GM12878 (cell line): ENCODE measurements at regions not wholly inside any gene's neighbourhood (a gene's known extent, or its start where the extent isn't known, plus 50 kb on each side); places are given as distances from the start of the nearest gene placed in this dataset.

Experiments used
- ATF7 ChIP-seq: fragments of 450-650 bp; IDR thresholded peaks from 2 replicates; pipeline ENCODE4 v1.6.1; 2016; ENCODE audit warnings: low read depth, mild to moderate bottlenecking
- EGR1 ChIP-seq, 2 experiments: IDR thresholded peaks; 1 replicate in 1 of 2; 2 replicates in 1 of 2; pipeline ENCODE4 v1.6.1; 2011 to 2012; ENCODE audit warnings: low read depth in 2 of 2, low read length in 2 of 2, borderline replicate concordance in 1 of 2, mild to moderate bottlenecking in 1 of 2, moderate library complexity in 1 of 2
- IKZF2 ChIP-seq, 2 experiments: fragments of 450-650 bp; IDR thresholded peaks; 2 replicates each; pipeline ENCODE4 v1.6.1; 2017; ENCODE audit warnings: mild to moderate bottlenecking in 2 of 2, moderate library complexity in 2 of 2
- MTA2 ChIP-seq: fragments of 450-650 bp; IDR thresholded peaks from 2 replicates; pipeline ENCODE4 v1.6.1; 2016; ENCODE audit warnings: low read depth, mild to moderate bottlenecking, moderate library complexity
- NFYB ChIP-seq: IDR thresholded peaks from 2 replicates; pipeline ENCODE4 v1.6.1; 2011; ENCODE audit warnings: low read depth, mild to moderate bottlenecking, low read length, improper control_type of control experiment, moderate library complexity; ENCODE audit not compliant: insufficient read depth
- NR2C1 ChIP-seq: fragments of 450-650 bp; IDR thresholded peaks from 2 replicates; pipeline ENCODE4 v1.6.1; 2017; ENCODE audit warnings: antibody characterized with exemption, mild to moderate bottlenecking, moderate library complexity
- NRF1 ChIP-seq: conservative IDR thresholded peaks from 2 replicates; pipeline ENCODE4 v1.6.1; 2011; ENCODE audit warnings: mild to moderate bottlenecking, low read depth, low read length, improper control_type of control experiment
- SP1 ChIP-seq: IDR thresholded peaks from one replicate; pipeline ENCODE4 v1.6.1; 2011; ENCODE audit warnings: low read depth, low read length
- TBL1XR1 ChIP-seq: IDR thresholded peaks from 2 replicates; pipeline ENCODE4 v1.6.1; 2012; ENCODE audit warnings: low read depth, low read length, improper control_type of control experiment
- YY1 ChIP-seq: IDR thresholded peaks from 2 replicates; pipeline ENCODE4 v1.6.1; 2011; ENCODE audit warnings: low read depth, mild to moderate bottlenecking, low read length
- ZNF274 ChIP-seq: IDR thresholded peaks from one replicate; pipeline ENCODE4 v1.8.0; 2011; ENCODE audit not compliant: insufficient read length, insufficient read depth
- ZNF384 ChIP-seq: IDR thresholded peaks from 2 replicates; pipeline ENCODE4 v1.6.1; 2012; ENCODE audit warnings: low read depth, mild to moderate bottlenecking, low read length, improper control_type of control experiment, borderline replicate concordance
- TF ChIP-seq, protein P1 (sequence below): fragments of 150-350 bp; IDR thresholded peaks from 2 replicates; pipeline ENCODE4 v1.6.1; 2016; ENCODE audit warnings: low read depth, low read length
- TF ChIP-seq, protein P2 (sequence below): fragments of 450-650 bp; IDR thresholded peaks from 2 replicates; pipeline ENCODE4 v1.6.1; 2016; ENCODE audit warnings: mild to moderate bottlenecking
- TF ChIP-seq, protein P3 (sequence below): fragments of 450-650 bp; IDR thresholded peaks from 2 replicates; pipeline ENCODE4 v1.6.1; 2017; ENCODE audit warnings: mild to moderate bottlenecking, moderate library complexity
- TF ChIP-seq, protein P4 (sequence below): fragments of 450-650 bp; IDR thresholded peaks from 2 replicates; pipeline ENCODE4 v1.6.1; 2014; ENCODE audit warnings: mild to moderate bottlenecking
- TF ChIP-seq, protein P5 (sequence below): IDR thresholded peaks from 2 replicates; pipeline ENCODE4 v1.6.1; 2011; ENCODE audit warnings: borderline replicate concordance, low read depth, mild to moderate bottlenecking, moderate library complexity, low read length; ENCODE audit not compliant: insufficient read depth, poor library complexity, severe bottlenecking

DNA sequence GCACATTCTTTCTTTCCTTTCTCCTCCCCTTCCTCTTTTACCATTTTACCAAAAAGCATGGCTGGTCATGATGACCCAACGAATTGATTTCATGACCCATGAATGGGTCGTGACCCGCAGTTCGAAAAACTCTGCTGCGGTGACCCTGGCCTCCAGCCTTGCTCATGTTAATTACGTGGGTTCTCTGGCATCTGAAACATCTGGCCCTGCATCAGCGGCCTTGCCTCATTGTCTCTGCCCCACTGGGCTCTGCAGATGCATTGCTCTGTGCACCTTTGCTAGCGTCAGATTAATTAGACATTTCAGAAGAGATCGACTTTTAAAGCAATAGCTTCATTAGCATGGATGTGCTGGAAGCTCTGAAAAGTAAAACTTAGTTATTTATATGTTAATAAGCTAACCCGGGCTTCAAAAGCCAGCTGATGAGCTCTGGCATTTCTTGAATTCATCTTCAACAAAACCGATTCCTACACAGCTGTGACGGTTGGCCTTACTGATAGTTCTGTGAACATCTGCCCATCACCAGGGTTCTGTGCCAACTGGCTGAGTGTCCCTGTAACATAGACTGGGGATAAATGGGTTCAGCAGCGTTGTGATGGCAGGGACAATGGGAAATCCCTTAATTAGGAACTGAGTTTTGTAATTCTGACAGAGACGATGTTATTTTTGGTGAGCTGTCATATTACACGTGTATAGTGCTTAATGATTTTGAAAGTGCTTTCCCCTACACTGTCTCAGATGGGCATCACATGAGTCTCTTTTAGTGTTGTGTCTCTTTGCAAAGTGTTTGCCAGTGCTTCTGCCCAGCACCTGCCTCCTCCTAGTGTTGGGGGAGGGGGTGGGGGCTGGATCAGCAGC is 225.9 kb upstream of the EEF2KMT start (continued):
- TF ChIP-seq, protein P1, sequence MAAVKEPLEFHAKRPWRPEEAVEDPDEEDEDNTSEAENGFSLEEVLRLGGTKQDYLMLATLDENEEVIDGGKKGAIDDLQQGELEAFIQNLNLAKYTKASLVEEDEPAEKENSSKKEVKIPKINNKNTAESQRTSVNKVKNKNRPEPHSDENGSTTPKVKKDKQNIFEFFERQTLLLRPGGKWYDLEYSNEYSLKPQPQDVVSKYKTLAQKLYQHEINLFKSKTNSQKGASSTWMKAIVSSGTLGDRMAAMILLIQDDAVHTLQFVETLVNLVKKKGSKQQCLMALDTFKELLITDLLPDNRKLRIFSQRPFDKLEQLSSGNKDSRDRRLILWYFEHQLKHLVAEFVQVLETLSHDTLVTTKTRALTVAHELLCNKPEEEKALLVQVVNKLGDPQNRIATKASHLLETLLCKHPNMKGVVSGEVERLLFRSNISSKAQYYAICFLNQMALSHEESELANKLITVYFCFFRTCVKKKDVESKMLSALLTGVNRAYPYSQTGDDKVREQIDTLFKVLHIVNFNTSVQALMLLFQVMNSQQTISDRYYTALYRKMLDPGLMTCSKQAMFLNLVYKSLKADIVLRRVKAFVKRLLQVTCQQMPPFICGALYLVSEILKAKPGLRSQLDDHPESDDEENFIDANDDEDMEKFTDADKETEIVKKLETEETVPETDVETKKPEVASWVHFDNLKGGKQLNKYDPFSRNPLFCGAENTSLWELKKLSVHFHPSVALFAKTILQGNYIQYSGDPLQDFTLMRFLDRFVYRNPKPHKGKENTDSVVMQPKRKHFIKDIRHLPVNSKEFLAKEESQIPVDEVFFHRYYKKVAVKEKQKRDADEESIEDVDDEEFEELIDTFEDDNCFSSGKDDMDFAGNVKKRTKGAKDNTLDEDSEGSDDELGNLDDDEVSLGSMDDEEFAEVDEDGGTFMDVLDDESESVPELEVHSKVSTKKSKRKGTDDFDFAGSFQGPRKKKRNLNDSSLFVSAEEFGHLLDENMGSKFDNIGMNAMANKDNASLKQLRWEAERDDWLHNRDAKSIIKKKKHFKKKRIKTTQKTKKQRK = no peak
- TF ChIP-seq NRF1 (no peak), ZNF274 (no peak), ATF7 (peak; percentile 30; the same call in 1 of the 2 replicates), EGR1 (IDR thresholded peaks at IDR 0.05; ENCODE audit: borderline replicate concordance in 1 of 2, low read depth in 2 of 2, low read length in 2 of 2) (no peak), SP1 (no peak), MTA2 (peak; percentile 55; the same call in 1 of the 2 replicates), NR2C1 (peak; percentile 32; the same call in 1 of the 2 replicates), IKZF2 (IDR thresholded peaks at IDR 0.05) (no peak), NFYB (no peak), TBL1XR1 (no peak), ZNF384 (no peak), YY1 (no peak)
- TF ChIP-seq, protein P2, sequence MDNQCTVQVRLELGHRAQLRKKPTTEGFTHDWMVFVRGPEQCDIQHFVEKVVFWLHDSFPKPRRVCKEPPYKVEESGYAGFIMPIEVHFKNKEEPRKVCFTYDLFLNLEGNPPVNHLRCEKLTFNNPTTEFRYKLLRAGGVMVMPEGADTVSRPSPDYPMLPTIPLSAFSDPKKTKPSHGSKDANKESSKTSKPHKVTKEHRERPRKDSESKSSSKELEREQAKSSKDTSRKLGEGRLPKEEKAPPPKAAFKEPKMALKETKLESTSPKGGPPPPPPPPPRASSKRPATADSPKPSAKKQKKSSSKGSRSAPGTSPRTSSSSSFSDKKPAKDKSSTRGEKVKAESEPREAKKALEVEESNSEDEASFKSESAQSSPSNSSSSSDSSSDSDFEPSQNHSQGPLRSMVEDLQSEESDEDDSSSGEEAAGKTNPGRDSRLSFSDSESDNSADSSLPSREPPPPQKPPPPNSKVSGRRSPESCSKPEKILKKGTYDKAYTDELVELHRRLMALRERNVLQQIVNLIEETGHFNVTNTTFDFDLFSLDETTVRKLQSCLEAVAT = no peak
- TF ChIP-seq, protein P3, sequence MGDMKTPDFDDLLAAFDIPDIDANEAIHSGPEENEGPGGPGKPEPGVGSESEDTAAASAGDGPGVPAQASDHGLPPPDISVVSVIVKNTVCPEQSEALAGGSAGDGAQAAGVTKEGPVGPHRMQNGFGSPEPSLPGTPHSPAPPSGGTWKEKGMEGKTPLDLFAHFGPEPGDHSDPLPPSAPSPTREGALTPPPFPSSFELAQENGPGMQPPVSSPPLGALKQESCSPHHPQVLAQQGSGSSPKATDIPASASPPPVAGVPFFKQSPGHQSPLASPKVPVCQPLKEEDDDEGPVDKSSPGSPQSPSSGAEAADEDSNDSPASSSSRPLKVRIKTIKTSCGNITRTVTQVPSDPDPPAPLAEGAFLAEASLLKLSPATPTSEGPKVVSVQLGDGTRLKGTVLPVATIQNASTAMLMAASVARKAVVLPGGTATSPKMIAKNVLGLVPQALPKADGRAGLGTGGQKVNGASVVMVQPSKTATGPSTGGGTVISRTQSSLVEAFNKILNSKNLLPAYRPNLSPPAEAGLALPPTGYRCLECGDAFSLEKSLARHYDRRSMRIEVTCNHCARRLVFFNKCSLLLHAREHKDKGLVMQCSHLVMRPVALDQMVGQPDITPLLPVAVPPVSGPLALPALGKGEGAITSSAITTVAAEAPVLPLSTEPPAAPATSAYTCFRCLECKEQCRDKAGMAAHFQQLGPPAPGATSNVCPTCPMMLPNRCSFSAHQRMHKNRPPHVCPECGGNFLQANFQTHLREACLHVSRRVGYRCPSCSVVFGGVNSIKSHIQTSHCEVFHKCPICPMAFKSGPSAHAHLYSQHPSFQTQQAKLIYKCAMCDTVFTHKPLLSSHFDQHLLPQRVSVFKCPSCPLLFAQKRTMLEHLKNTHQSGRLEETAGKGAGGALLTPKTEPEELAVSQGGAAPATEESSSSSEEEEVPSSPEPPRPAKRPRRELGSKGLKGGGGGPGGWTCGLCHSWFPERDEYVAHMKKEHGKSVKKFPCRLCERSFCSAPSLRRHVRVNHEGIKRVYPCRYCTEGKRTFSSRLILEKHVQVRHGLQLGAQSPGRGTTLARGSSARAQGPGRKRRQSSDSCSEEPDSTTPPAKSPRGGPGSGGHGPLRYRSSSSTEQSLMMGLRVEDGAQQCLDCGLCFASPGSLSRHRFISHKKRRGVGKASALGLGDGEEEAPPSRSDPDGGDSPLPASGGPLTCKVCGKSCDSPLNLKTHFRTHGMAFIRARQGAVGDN = no peak
- TF ChIP-seq, protein P4, sequence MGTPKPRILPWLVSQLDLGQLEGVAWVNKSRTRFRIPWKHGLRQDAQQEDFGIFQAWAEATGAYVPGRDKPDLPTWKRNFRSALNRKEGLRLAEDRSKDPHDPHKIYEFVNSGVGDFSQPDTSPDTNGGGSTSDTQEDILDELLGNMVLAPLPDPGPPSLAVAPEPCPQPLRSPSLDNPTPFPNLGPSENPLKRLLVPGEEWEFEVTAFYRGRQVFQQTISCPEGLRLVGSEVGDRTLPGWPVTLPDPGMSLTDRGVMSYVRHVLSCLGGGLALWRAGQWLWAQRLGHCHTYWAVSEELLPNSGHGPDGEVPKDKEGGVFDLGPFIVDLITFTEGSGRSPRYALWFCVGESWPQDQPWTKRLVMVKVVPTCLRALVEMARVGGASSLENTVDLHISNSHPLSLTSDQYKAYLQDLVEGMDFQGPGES = no peak
- TF ChIP-seq, protein P5, sequence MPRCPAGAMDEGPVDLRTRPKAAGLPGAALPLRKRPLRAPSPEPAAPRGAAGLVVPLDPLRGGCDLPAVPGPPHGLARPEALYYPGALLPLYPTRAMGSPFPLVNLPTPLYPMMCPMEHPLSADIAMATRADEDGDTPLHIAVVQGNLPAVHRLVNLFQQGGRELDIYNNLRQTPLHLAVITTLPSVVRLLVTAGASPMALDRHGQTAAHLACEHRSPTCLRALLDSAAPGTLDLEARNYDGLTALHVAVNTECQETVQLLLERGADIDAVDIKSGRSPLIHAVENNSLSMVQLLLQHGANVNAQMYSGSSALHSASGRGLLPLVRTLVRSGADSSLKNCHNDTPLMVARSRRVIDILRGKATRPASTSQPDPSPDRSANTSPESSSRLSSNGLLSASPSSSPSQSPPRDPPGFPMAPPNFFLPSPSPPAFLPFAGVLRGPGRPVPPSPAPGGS = no peak
